ENCODE measurements at regions not wholly inside any gene's neighbourhood (a gene's known extent, or its start where the extent isn't known, plus 50 kb on each side); places are given as distances from the start of the nearest gene placed in this dataset.

GRCh38 chr1:81477710-81478109 is 323.0 kb upstream of the ADGRL2 start:
- DNase-seq, result no peak

- DNase-seq, result no peak
These were observed 328.3 kb upstream of the ADGRL2 start for GRCh38 chr1:81472387-81472786.

- DNase-seq, result no peak
These were observed 329.5 kb upstream of the ADGRL2 start for GRCh38 chr1:81471255-81471654.

- DNase-seq, result no peak
These were observed 330.5 kb upstream of the ADGRL2 start for GRCh38 chr1:81470275-81470674.

GRCh38 chr1:81467383-81467782 is 333.4 kb upstream of the ADGRL2 start:
- peak; percentile 17 for DNase-seq

GRCh38 chr1:81466961-81467360 is 333.8 kb upstream of the ADGRL2 start:
- no peak for DNase-seq

- no peak for DNase-seq
These were observed 336.5 kb upstream of the ADGRL2 start for GRCh38 chr1:81463936-81464837.

GRCh38 chr1:81459043-81459442 is 341.7 kb upstream of the ADGRL2 start:
- no peak for DNase-seq

GRCh38 chr1:81458186-81458585 is 342.5 kb upstream of the ADGRL2 start:
- no peak for DNase-seq

GRCh38 chr1:81455481-81455880 is 345.3 kb upstream of the ADGRL2 start:
- no peak for DNase-seq

GRCh38 chr1:81453971-81454370 is 346.8 kb upstream of the ADGRL2 start:
- no peak for DNase-seq

- no peak for DNase-seq
These were observed 347.4 kb upstream of the ADGRL2 start for GRCh38 chr1:81453367-81453703.

GRCh38 chr1:81452693-81453366 is 347.9 kb upstream of the ADGRL2 start:
- no peak for DNase-seq

GRCh38 chr1:81449786-81450185 is 350.9 kb upstream of the ADGRL2 start:
- no peak for DNase-seq

- no peak for DNase-seq
These were observed 354.6 kb upstream of the ADGRL2 start for GRCh38 chr1:81446000-81446669.

GRCh38 chr1:81443288-81443687 is 357.4 kb upstream of the ADGRL2 start:
- DNase-seq, result no peak

- DNase-seq, result no peak
These were observed 361.5 kb upstream of the ADGRL2 start for GRCh38 chr1:81439046-81439823.

GRCh38 chr1:81437649-81438048 is 363.1 kb upstream of the ADGRL2 start:
- no peak for DNase-seq

GRCh38 chr1:81437213-81437612 is 363.5 kb upstream of the ADGRL2 start:
- no peak for DNase-seq

- DNase-seq, result no peak
These were observed 365.6 kb upstream of the ADGRL2 start for GRCh38 chr1:81435175-81435574.

GRCh38 chr1:81433676-81434075 is 367.1 kb upstream of the ADGRL2 start:
- no peak for DNase-seq

GRCh38 chr1:81432654-81433109 is 368.1 kb upstream of the ADGRL2 start:
- DNase-seq, result no peak

All from left kidney (tissue), 1 donor.